Vagina (tissue), 2 donors: ENCODE measurements at regions not wholly inside any gene's neighbourhood (a gene's known extent, or its start where the extent isn't known, plus 50 kb on each side); places are given as distances from the start of the nearest gene placed in this dataset.

Experiments
- CTCF ChIP-seq, 3 experiments: fragments of 450-650 bp in 2 of 3; fragments of 200-600 bp in 1 of 3; sonication (generic) in 1 of 3; IDR thresholded peaks; one replicate each; pipeline ENCODE4 v1.5.1; 2017 to 2019; ENCODE audit warnings: antibody characterized with exemption in 3 of 3, mild to moderate bottlenecking in 2 of 3, moderate library complexity in 2 of 3
- POLR2A ChIP-seq, 2 donors: fragments of 450-650 bp; IDR thresholded peaks; one replicate each; pipeline ENCODE4 v1.6.1; 2017; ENCODE audit warnings: antibody characterized with exemption in 2 of 2, mild to moderate bottlenecking in 2 of 2, moderate library complexity in 2 of 2
- POLR2AphosphoS5 ChIP-seq, 2 donors: sonication (generic); formaldehyde crosslinking; IDR thresholded peaks; one replicate each; pipeline ENCODE4 v1.9.0; 2017; ENCODE audit warnings: antibody characterized with exemption in 2 of 2, mild to moderate bottlenecking in 2 of 2, low read depth in 1 of 2; ENCODE audit not compliant: insufficient read depth in 1 of 2

- TF ChIP-seq CTCF (IDR thresholded peaks at IDR 0.05) (no peak), POLR2A (IDR thresholded peaks at IDR 0.05) (no peak), POLR2AphosphoS5 (IDR thresholded peaks at IDR 0.05; ENCODE audit: insufficient read depth in 1 of 2, low read depth in 1 of 2) (no peak)
These were observed 125.7 kb upstream of the C1orf174 start for GRCh38 chr1:4025752-4026151.
